Loucy (cell line): ENCODE measurements at regions not wholly inside any gene's neighbourhood (a gene's known extent, or its start where the extent isn't known, plus 50 kb on each side); places are given as distances from the start of the nearest gene placed in this dataset.

Experiments
- H2AFZ ChIP-seq: fragments of 200-600 bp; sonication (generic); 2 replicates; pipeline ENCODE4 v1.6.0; 2016; ENCODE audit warnings: antibody characterized with exemption, mild to moderate bottlenecking, low read length, moderate library complexity
- H3F3A ChIP-seq: fragments of 200-600 bp; 2 replicates; pipeline ENCODE4 v1.6.0; 2016; ENCODE audit warnings: antibody characterized with exemption, low read depth, mild to moderate bottlenecking
- H3K27me3 ChIP-seq: fragments of 200-600 bp; sonication (generic); 2 replicates; pipeline ENCODE4 v1.6.1; 2014; ENCODE audit warnings: low read length, mild to moderate bottlenecking; ENCODE audit not compliant: insufficient read depth, poor library complexity, severe bottlenecking
- H3K36me3 ChIP-seq: fragments of 200-600 bp; sonication (generic); 2 replicates; pipeline ENCODE4 v1.6.1; 2016; ENCODE audit warnings: low read length; ENCODE audit not compliant: insufficient read depth
- H3K4me1 ChIP-seq: fragments of 200-600 bp; sonication (generic); 2 replicates; pipeline ENCODE4 v1.5.1; 2014; ENCODE audit warnings: low read length, mild to moderate bottlenecking; ENCODE audit not compliant: insufficient read depth, poor library complexity, severe bottlenecking
- H3K4me2 ChIP-seq: fragments of 200-600 bp; sonication (generic); 2 replicates; pipeline ENCODE4 v1.6.0; 2014; ENCODE audit warnings: antibody characterized with exemption, low read length, low read depth, mild to moderate bottlenecking; ENCODE audit not compliant: poor library complexity, severe bottlenecking
- H3K4me3 ChIP-seq: fragments of 200-600 bp; sonication (generic); 2 replicates; pipeline ENCODE4 v1.5.1; 2014; ENCODE audit warnings: low read length, mild to moderate bottlenecking, mixed read lengths; ENCODE audit not compliant: poor library complexity, severe bottlenecking
- H3K79me2 ChIP-seq: fragments of 200-600 bp; sonication (generic); 2 replicates; pipeline ENCODE4 v1.6.1; 2014; ENCODE audit warnings: low read length; ENCODE audit not compliant: insufficient read depth
- H3K9ac ChIP-seq: fragments of 200-600 bp; sonication (generic); 2 replicates; pipeline ENCODE4 v1.6.0; 2014; ENCODE audit warnings: mild to moderate bottlenecking, low read depth, low read length, moderate library complexity; ENCODE audit not compliant: poor library complexity, severe bottlenecking
- H3K9me2 ChIP-seq: fragments of 200-600 bp; sonication (generic); replicated peaks from 2 replicates; pipeline ENCODE4 v1.6.1; 2016; ENCODE audit warnings: low read depth, low read length, mixed read lengths
- H3K9me3 ChIP-seq: fragments of 200-600 bp; sonication (generic); 2 replicates; pipeline ENCODE4 v1.6.1; 2014; ENCODE audit warnings: mild to moderate bottlenecking, antibody characterized with exemption, low read length, low read depth; ENCODE audit not compliant: insufficient read depth
- H4K20me1 ChIP-seq: fragments of 200-600 bp; sonication (generic); 2 replicates; pipeline ENCODE4 v1.6.0; 2014; ENCODE audit warnings: antibody characterized with exemption, low read length, mild to moderate bottlenecking; ENCODE audit not compliant: insufficient read depth, poor library complexity, severe bottlenecking
- CTCF ChIP-seq: fragments of 200-600 bp; sonication (generic); conservative IDR thresholded peaks from 2 replicates; pipeline ENCODE4 v1.5.1; 2014; ENCODE audit warnings: mild to moderate bottlenecking, antibody characterized with exemption, low read length
- EZH2phosphoT487 ChIP-seq: fragments of 200-600 bp; IDR thresholded peaks from 2 replicates; pipeline ENCODE4 v1.6.1; 2018; ENCODE audit warnings: antibody characterized with exemption, mild to moderate bottlenecking, moderate library complexity, borderline replicate concordance

DNA sequence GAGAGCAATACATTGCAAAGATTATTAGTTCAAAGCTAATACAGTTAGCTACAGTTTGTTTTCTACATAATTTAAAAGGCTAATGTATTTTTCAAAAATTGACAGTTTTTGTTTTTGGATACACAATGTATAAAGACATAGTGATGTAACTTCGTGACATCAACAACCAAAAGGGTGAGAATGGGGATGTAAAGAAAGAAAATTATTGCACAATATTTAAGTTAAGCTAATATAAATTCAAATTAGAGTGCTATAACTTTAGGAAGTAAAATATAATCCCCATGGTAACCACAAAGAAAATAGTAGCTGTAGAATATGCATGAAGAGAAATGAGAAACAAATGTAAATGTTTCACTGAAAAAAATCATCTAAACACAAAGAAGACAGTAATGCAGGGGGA is 334.4 kb upstream of the DEPDC1 start:
- Histone ChIP-seq H3K36me3 (no peaks in the 10 kb centered on the region), H3K4me1 (no peaks in the 10 kb centered on the region), H3K4me2 (no peak overlapping the region), H3K4me3 (no peak overlapping the region), H3K79me2 (no peaks in the 10 kb centered on the region), H4K20me1 (no peaks in the 10 kb centered on the region), H3K9me3 (no peaks in the 10 kb centered on the region), H2AFZ (no peak overlapping the region), H3K27me3 (no peaks in the 10 kb centered on the region), H3F3A (no peaks in the 10 kb centered on the region), H3K9me2 (no peaks in the 10 kb centered on the region), H3K9ac (no peak overlapping the region)
- TF ChIP-seq CTCF (no peak), EZH2phosphoT487 (no peak)

- no peaks in the 10 kb centered on the region for H3K9me3 ChIP-seq
- no peak overlapping the region for H2AFZ ChIP-seq
- H3F3A ChIP-seq, result no peaks in the 10 kb centered on the region
- no peak overlapping the region for H3K4me3 ChIP-seq
- no peak overlapping the region for H3K4me2 ChIP-seq
- H3K79me2 ChIP-seq, result no peaks in the 10 kb centered on the region
- H3K9ac ChIP-seq, result no peak overlapping the region
- H3K27me3 ChIP-seq, result no peaks in the 10 kb centered on the region
- no peaks in the 10 kb centered on the region for H3K4me1 ChIP-seq
- H3K36me3 ChIP-seq, result no peaks in the 10 kb centered on the region
- no peaks in the 10 kb centered on the region for H3K9me2 ChIP-seq
- no peaks in the 10 kb centered on the region for H4K20me1 ChIP-seq
- no peak for TF ChIP-seq CTCF
- TF ChIP-seq EZH2phosphoT487, result no peak
Measured at GRCh38 chr1:68848017-68848416, 351.1 kb upstream of the DEPDC1 start.

DNA sequence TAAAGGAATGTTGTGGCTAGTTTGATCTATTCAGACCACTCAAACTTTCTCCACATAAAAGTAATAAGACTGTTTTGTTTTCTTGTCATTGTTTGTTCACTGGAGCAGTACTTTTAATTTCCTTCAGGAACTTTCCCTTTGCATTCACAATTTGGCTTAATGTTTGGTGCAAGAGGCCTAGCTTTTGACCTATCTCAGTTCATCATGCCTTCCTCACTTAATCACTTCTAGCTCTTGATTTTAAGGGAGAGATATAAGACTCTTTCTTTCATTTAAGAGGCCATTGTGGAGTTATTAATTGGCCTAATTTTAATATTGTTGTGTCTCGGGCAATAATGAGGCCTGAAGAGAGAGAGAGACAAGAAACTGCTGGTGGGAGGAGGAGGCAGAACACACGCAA is 371.7 kb upstream of the DEPDC1 start:
- H3K4me3 ChIP-seq, result no peak overlapping the region
- H3K4me2 ChIP-seq, result no peak overlapping the region
- TF ChIP-seq CTCF (no peak), EZH2phosphoT487 (no peak)
- no peaks in the 10 kb centered on the region for H3K4me1 ChIP-seq
- H3K9me2 ChIP-seq, result no peaks in the 10 kb centered on the region
- H4K20me1 ChIP-seq, result no peaks in the 10 kb centered on the region
- H3F3A ChIP-seq, result no peaks in the 10 kb centered on the region
- no peak overlapping the region for H3K9ac ChIP-seq
- no peaks in the 10 kb centered on the region for H3K36me3 ChIP-seq
- H3K27me3 ChIP-seq, result no peaks in the 10 kb centered on the region
- H3K79me2 ChIP-seq, result no peaks in the 10 kb centered on the region
- H3K9me3 ChIP-seq, result no peaks in the 10 kb centered on the region
- H2AFZ ChIP-seq, result no peak overlapping the region
